Fibroblast of lung (primary cell): ENCODE measurements at regions not wholly inside any gene's neighbourhood (a gene's known extent, or its start where the extent isn't known, plus 50 kb on each side); places are given as distances from the start of the nearest gene placed in this dataset.

ENCODE experiments used
- DNase-seq, 2 donors: peaks; one replicate each; pipeline versions ENCODE4 v3.0.0 to v3.0.0-alpha.2; 2010; ENCODE audit warnings: low read depth in 2 of 2
- H2AFZ ChIP-seq: 2 replicates; pipeline ENCODE4 v1.5.1; 2012; ENCODE audit warnings: low read length, control low read depth, inconsistent platforms
- H3K27ac ChIP-seq: 2 replicates; pipeline ENCODE4 v1.5.1; 2011; ENCODE audit warnings: low read length, control low read depth; ENCODE audit not compliant: insufficient read depth
- H3K27me3 ChIP-seq: 2 replicates; pipeline ENCODE4 v1.5.1; 2011; ENCODE audit warnings: mild to moderate bottlenecking, low read length; ENCODE audit not compliant: control insufficient read depth, insufficient read depth
- H3K36me3 ChIP-seq: 2 replicates; pipeline ENCODE4 v1.5.1; 2011; ENCODE audit warnings: low read length; ENCODE audit not compliant: control insufficient read depth, insufficient read depth
- H3K4me1 ChIP-seq: 2 replicates; pipeline ENCODE4 v1.5.1; 2011; ENCODE audit warnings: low read length; ENCODE audit not compliant: control insufficient read depth, insufficient read depth; ENCODE audit errors: extremely low read depth
- H3K4me2 ChIP-seq: 2 replicates; pipeline ENCODE4 v1.5.1; 2011; ENCODE audit warnings: low read length, control low read depth; ENCODE audit not compliant: insufficient read depth; ENCODE audit errors: extremely low read depth
- H3K4me3 ChIP-seq, 4 experiments: fragments of 200-600 bp in 1 of 4; sonication (generic) in 1 of 4; replicated peaks in 1 of 4; 2 replicates each; pipeline ENCODE4 v1.5.1; 2011 to 2016; ENCODE audit warnings: low read length in 4 of 4, low read depth in 3 of 4, mild to moderate bottlenecking in 3 of 4, control low read depth in 2 of 4, inconsistent platforms in 1 of 4, mixed read lengths in 1 of 4; ENCODE audit not compliant: insufficient read depth in 1 of 4; ENCODE audit errors: control extremely low read depth in 1 of 4
- H3K79me2 ChIP-seq: 2 replicates; pipeline ENCODE4 v1.5.1; 2012; ENCODE audit warnings: mild to moderate bottlenecking, low read length, inconsistent platforms; ENCODE audit not compliant: control insufficient read depth, insufficient read depth
- H3K9ac ChIP-seq: 2 replicates; pipeline ENCODE4 v1.5.1; 2011; ENCODE audit warnings: mild to moderate bottlenecking, low read length, control low read depth; ENCODE audit not compliant: insufficient read depth
- H3K9me3 ChIP-seq: 2 replicates; pipeline ENCODE4 v1.5.1; 2012; ENCODE audit warnings: low read depth, low read length; ENCODE audit not compliant: control insufficient read depth, insufficient read depth
- H4K20me1 ChIP-seq: 2 replicates; pipeline ENCODE4 v1.5.1; 2011; ENCODE audit warnings: low read length; ENCODE audit not compliant: control insufficient read depth, insufficient read depth; ENCODE audit errors: extremely low read depth
- EZH2 ChIP-seq: IDR thresholded peaks from 2 replicates; pipeline ENCODE4 v1.5.1; 2012; ENCODE audit warnings: low read length, control low read depth, mild to moderate bottlenecking; ENCODE audit errors: missing control alignments
- TF ChIP-seq, protein P1 (sequence below), 2 donors: IDR thresholded peaks in 1 of 2; conservative IDR thresholded peaks in 1 of 2; 1 replicate in 1 of 2; 2 replicates in 1 of 2; pipeline ENCODE4 v1.5.1; 2011 to 2012; ENCODE audit warnings: low read length in 2 of 2, control low read depth in 1 of 2, inconsistent platforms in 1 of 2, low read depth in 1 of 2, mild to moderate bottlenecking in 1 of 2

DNA sequence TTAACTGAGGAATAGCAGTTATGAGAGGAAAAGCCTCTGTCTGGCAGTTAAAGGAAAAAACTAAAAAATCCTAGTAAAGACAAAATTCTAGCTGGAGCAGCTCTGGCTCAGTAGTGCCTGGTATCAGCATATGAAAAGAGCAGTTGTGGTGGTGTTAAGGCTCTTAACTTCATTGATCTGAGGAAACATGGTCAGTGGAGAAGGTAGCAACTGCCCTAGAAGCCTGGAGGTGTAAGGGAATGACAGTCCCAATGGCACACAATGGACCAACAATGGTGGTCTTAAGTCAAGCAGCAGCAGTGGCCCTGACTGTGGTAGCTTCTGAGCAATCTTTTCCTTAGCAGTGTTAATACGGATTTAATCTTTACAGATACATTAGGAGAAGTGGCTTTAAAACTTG lies 189.6 kb upstream of the POF1B start:
- no peak overlapping the region for H3K27ac ChIP-seq
- H4K20me1 ChIP-seq = no peaks in the 10 kb centered on the region
- no peaks in the 10 kb centered on the region for H3K36me3 ChIP-seq
- H3K27me3 ChIP-seq = no peaks in the 10 kb centered on the region
- no peak overlapping the region for H2AFZ ChIP-seq
- no peak for DNase-seq
- no peak overlapping the region for H3K4me3 ChIP-seq
- no peaks in the 10 kb centered on the region for H3K4me1 ChIP-seq
- H3K4me2 ChIP-seq = no peak overlapping the region
- no peaks in the 10 kb centered on the region for H3K79me2 ChIP-seq
- no peak overlapping the region for H3K9ac ChIP-seq
- TF ChIP-seq, protein P1, sequence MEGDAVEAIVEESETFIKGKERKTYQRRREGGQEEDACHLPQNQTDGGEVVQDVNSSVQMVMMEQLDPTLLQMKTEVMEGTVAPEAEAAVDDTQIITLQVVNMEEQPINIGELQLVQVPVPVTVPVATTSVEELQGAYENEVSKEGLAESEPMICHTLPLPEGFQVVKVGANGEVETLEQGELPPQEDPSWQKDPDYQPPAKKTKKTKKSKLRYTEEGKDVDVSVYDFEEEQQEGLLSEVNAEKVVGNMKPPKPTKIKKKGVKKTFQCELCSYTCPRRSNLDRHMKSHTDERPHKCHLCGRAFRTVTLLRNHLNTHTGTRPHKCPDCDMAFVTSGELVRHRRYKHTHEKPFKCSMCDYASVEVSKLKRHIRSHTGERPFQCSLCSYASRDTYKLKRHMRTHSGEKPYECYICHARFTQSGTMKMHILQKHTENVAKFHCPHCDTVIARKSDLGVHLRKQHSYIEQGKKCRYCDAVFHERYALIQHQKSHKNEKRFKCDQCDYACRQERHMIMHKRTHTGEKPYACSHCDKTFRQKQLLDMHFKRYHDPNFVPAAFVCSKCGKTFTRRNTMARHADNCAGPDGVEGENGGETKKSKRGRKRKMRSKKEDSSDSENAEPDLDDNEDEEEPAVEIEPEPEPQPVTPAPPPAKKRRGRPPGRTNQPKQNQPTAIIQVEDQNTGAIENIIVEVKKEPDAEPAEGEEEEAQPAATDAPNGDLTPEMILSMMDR (conservative IDR thresholded peaks at IDR 0.05 in 1 of 2, IDR thresholded peaks at IDR 0.05 in 1 of 2; ENCODE audit: low read depth in 1 of 2, low read length in 2 of 2) = no peak
- no peak for TF ChIP-seq EZH2
- H3K9me3 ChIP-seq = no peaks in the 10 kb centered on the region

DNA sequence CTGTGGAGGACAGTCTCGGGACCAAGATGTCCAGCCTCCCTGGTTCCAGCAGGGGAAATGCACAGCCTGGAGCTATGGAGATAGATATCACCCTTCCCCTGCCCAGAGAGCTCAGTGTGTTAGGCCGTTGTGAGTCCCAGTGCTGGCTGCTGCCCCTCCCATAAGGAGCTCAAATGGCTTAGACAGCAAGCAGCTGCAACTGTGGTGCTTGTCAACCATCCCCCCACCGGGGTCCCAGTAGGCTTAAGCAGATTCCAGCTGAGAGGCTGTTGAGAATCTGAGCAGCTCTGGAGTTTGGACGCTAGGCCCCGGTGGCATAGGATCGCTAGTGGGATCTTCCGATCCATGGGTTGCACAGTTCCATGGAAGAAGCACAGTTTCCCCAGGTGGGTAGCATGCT lies 181.8 kb upstream of the POF1B start:
- H3K79me2 ChIP-seq = no peaks in the 10 kb centered on the region
- H3K4me1 ChIP-seq = no peaks in the 10 kb centered on the region
- no peak for TF ChIP-seq EZH2
- TF ChIP-seq, protein P1 (conservative IDR thresholded peaks at IDR 0.05 in 1 of 2, IDR thresholded peaks at IDR 0.05 in 1 of 2; ENCODE audit: low read depth in 1 of 2, low read length in 2 of 2) = no peak
- H3K27me3 ChIP-seq = no peaks in the 10 kb centered on the region
- H3K27ac ChIP-seq = no peak overlapping the region
- H3K9me3 ChIP-seq = no peaks in the 10 kb centered on the region
- H3K9ac ChIP-seq = no peak overlapping the region
- H3K36me3 ChIP-seq = no peaks in the 10 kb centered on the region
- no peak for DNase-seq
- no peak overlapping the region for H3K4me3 ChIP-seq
- no peak overlapping the region for H3K4me2 ChIP-seq
- H4K20me1 ChIP-seq = no peaks in the 10 kb centered on the region
- no peak overlapping the region for H2AFZ ChIP-seq

DNA sequence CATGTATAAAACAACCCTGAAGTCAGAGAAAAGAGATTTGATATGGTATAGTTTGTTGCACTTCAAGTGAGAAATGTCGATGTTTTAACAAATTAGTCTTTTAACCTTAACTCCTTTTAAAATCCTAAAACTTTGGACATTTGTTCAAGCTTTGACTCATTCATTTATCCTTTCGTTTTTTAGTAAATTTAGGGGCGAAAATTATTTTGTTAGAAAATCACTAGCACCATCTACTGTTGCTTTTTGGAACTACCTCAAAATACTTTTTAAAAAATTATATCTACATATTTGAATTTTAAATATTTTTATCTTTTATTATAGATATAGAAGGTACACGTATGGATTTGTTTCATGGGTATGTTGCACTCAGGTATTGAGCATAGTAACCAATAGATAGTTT lies 165.1 kb upstream of the POF1B start:
- Histone ChIP-seq H3K79me2 (no peaks in the 10 kb centered on the region), H4K20me1 (no peaks in the 10 kb centered on the region), H3K36me3 (no peaks in the 10 kb centered on the region), H3K4me1 (no peaks in the 10 kb centered on the region), H3K9me3 (no peaks in the 10 kb centered on the region), H2AFZ (no peak overlapping the region), H3K9ac (no peak overlapping the region), H3K4me2 (no peak overlapping the region), H3K27ac (no peak overlapping the region), H3K27me3 (no peaks in the 10 kb centered on the region), H3K4me3 (no peak overlapping the region)
- DNase-seq = peak in 1 of 2 donors; percentile 0
- no peak for TF ChIP-seq EZH2
- TF ChIP-seq, protein P1 (conservative IDR thresholded peaks at IDR 0.05 in 1 of 2, IDR thresholded peaks at IDR 0.05 in 1 of 2; ENCODE audit: low read depth in 1 of 2, low read length in 2 of 2) = no peak
